ENCODE measurements at regions not wholly inside any gene's neighbourhood (a gene's known extent, or its start where the extent isn't known, plus 50 kb on each side); places are given as distances from the start of the nearest gene placed in this dataset.

DNA sequence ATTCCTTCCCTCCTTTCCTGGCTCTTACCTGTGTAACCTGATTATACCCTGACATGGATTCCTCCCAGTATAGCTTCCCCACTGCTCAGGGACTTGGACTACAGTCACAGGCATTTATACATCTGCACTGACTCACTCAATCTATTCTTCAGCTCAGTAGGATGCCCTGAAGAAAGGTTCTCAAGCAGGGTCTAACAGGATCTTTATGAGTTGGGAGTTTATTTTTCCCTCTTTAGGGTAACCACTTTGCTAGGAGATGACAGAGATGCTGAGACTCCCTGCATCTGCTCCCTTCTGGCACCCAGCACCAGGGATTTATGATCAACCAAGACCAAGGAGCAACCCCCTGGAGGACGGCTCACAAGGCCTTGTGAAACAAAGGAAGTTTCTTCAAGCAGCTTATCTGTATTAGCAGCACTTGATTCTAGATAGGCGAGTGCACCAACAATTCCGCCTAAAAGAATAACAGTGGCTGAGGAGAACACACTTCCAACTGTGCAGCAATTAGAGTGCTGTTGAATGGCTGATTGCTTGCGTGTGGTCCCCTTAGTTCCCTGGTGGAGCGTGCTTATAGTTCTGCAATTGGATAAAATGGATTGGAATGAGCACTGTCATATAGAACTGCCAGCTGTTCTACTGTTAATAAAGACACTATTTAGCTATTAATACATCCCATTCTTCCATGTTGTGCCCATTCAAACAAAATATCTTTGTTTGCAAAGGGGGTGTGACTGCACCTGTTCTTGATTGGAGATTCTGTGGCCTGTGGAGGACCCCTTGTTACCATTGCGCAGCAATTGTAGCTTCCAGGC, 482.6 kb downstream of the ZNF608 start:
- dilution Hi-C loops (cut with MboI; ENCODE audit: extremely low pct_ligation_motif_present, low sequenced_read_pairs) (no loop called here), intact Hi-C loops (cut with micrococcal nuclease) (no loop called here)
- no peaks in the 10 kb centered on the region for H4K20me1 ChIP-seq (replicated peaks; ENCODE audit: control insufficient read depth, extremely low read depth, insufficient read depth, low read length)
- no peaks in the 10 kb centered on the region for H3K36me3 ChIP-seq (ENCODE audit: control insufficient read depth in 2 of 2, extremely low read depth in 1 of 2, insufficient read depth in 2 of 2, low read length in 2 of 2)
- FAIRE-seq: no peak
- BruUV-seq (replicated peaks): no TSS peak
- no peaks in the 10 kb centered on the region for H3K9me3 ChIP-seq (replicated peaks; ENCODE audit: control insufficient read depth, insufficient read depth, low read length)
- no peaks in the 10 kb centered on the region for H3K4me1 ChIP-seq (ENCODE audit: control insufficient read depth, extremely low read depth, insufficient read depth, low read length)
- H3K9me1 ChIP-seq (replicated peaks; ENCODE audit: control insufficient read depth, extremely low read depth, insufficient read depth, low read length): no peaks in the 10 kb centered on the region
- POLR2A ChIA-PET: no interaction called here
- no peak overlapping the region for H2AFZ ChIP-seq (ENCODE audit: low read depth, low read length)
- H3K27ac ChIP-seq (ENCODE audit: insufficient read depth, low read depth, low read length): no peak overlapping the region
- DNase-seq (ENCODE audit: low read depth, low spot score): peak; percentile 34
- H3K27me3 ChIP-seq (ENCODE audit: control insufficient read depth in 2 of 2, insufficient read depth in 2 of 2, low read length in 2 of 2): peaks cover 1 to 2% of the 10 kb centered on the region in 2 experiments
- no peaks in the 10 kb centered on the region for H3K79me2 ChIP-seq (ENCODE audit: control insufficient read depth, insufficient read depth, low read length)
- CTCF ChIA-PET: no interaction called here
- no peak overlapping the region for H3K9ac ChIP-seq (replicated peaks; ENCODE audit: extremely low read depth, insufficient read depth, low read length)
- H3K4me2 ChIP-seq (ENCODE audit: insufficient read depth, low read length): no peak overlapping the region
- TF ChIP-seq, protein P1, sequence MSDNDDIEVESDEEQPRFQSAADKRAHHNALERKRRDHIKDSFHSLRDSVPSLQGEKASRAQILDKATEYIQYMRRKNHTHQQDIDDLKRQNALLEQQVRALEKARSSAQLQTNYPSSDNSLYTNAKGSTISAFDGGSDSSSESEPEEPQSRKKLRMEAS (IDR thresholded peaks at IDR 0.05; ENCODE audit: insufficient read depth, insufficient read length): no peak
- no peak for TF ChIP-seq POLR2AphosphoS5 (IDR thresholded peaks at IDR 0.05; ENCODE audit: insufficient read depth, low read depth, low read length)
- no peak for TF ChIP-seq GATA2 (IDR thresholded peaks at IDR 0.05; ENCODE audit: insufficient read depth, insufficient read length, low read depth, low read length)
- TF ChIP-seq MYC (IDR thresholded peaks at IDR 0.05; ENCODE audit: low read depth, low read length): no peak
- TF ChIP-seq FOS (IDR thresholded peaks at IDR 0.05; ENCODE audit: borderline replicate concordance, insufficient read depth, low read length): no peak
- no peak for TF ChIP-seq JUN (IDR thresholded peaks at IDR 0.05; ENCODE audit: borderline replicate concordance, insufficient read depth, insufficient read length, low read depth)
- TF ChIP-seq EZH2 (IDR thresholded peaks at IDR 0.05; ENCODE audit: borderline replicate concordance, low read depth, low read length, severe bottlenecking): no peak
- TF ChIP-seq, protein P2, sequence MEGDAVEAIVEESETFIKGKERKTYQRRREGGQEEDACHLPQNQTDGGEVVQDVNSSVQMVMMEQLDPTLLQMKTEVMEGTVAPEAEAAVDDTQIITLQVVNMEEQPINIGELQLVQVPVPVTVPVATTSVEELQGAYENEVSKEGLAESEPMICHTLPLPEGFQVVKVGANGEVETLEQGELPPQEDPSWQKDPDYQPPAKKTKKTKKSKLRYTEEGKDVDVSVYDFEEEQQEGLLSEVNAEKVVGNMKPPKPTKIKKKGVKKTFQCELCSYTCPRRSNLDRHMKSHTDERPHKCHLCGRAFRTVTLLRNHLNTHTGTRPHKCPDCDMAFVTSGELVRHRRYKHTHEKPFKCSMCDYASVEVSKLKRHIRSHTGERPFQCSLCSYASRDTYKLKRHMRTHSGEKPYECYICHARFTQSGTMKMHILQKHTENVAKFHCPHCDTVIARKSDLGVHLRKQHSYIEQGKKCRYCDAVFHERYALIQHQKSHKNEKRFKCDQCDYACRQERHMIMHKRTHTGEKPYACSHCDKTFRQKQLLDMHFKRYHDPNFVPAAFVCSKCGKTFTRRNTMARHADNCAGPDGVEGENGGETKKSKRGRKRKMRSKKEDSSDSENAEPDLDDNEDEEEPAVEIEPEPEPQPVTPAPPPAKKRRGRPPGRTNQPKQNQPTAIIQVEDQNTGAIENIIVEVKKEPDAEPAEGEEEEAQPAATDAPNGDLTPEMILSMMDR (IDR thresholded peaks at IDR 0.05; ENCODE audit: extremely low read depth in 1 of 2, insufficient read depth in 1 of 2, low read depth in 1 of 2, low read length in 2 of 2): no peak
- no peak for TF ChIP-seq POLR2A (IDR thresholded peaks at IDR 0.05; ENCODE audit: low read depth, low read length)
- H3K4me3 ChIP-seq (replicated peaks in 1 of 3; ENCODE audit: insufficient read depth in 1 of 3, low read depth in 1 of 3, low read length in 3 of 3): no peak overlapping the region

Data from endothelial cell of umbilical vein (primary cell).